ENCODE measurements at regions not wholly inside any gene's neighbourhood (a gene's known extent, or its start where the extent isn't known, plus 50 kb on each side); places are given as distances from the start of the nearest gene placed in this dataset.

DNA sequence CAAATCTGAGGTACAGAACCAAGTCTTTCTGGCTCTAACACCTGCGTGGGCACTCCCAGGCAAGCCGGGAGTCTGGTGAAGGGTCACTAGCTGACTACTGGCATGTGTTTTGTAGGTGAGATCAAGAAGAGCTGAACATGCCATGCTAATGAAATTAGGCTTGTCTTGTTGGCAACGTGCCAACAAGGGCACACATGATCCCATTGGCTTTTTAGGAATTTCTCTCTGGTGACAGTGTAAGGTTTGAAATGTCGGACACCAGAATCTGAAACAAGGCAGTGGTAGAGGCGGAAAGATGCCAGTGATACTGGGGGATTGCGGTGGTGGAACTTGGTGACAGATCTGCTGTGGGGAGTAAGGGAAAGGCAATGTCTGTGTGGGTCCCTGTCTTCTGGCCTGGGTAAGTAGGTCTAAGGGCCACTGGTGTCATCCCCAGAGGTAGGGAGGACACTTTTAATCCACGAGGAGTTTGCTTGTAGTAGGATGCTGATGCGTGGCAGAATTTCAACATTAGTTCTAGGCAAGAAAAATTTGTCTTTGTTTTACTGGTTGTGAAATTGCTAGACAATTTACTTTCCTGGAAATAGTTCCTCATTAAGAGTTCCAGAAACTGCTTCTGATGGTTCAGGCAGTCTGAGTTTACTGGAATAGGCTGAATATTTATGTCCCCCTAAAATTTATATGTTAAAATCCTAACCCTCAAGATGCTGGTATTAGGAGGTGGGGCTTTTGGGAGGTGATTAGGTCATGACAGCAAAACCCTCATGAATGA is 52.6 kb upstream of the ACMSD start:
- no peak overlapping the region for H3K27ac ChIP-seq
- intact Hi-C loops (cut with DNase I): no loop called here
- no peaks in the 10 kb centered on the region for H3K9me3 ChIP-seq
- 69 to 79% methylated on average over 8 of the region's 8 CpGs for WGBS, 2 donors
- no peak for TF ChIP-seq POLR2A (IDR thresholded peaks at IDR 0.05)
- TF ChIP-seq, protein P1, sequence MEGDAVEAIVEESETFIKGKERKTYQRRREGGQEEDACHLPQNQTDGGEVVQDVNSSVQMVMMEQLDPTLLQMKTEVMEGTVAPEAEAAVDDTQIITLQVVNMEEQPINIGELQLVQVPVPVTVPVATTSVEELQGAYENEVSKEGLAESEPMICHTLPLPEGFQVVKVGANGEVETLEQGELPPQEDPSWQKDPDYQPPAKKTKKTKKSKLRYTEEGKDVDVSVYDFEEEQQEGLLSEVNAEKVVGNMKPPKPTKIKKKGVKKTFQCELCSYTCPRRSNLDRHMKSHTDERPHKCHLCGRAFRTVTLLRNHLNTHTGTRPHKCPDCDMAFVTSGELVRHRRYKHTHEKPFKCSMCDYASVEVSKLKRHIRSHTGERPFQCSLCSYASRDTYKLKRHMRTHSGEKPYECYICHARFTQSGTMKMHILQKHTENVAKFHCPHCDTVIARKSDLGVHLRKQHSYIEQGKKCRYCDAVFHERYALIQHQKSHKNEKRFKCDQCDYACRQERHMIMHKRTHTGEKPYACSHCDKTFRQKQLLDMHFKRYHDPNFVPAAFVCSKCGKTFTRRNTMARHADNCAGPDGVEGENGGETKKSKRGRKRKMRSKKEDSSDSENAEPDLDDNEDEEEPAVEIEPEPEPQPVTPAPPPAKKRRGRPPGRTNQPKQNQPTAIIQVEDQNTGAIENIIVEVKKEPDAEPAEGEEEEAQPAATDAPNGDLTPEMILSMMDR (IDR thresholded peaks at IDR 0.05): no peak
- no peak overlapping the region for H3K4me3 ChIP-seq
- no peaks in the 10 kb centered on the region for H3K36me3 ChIP-seq (replicated peaks in 1 of 2; ENCODE audit: insufficient read depth in 1 of 2, low read depth in 2 of 2)
- H3K27me3 ChIP-seq: no peaks in the 10 kb centered on the region
- H3K4me1 ChIP-seq: no peaks in the 10 kb centered on the region
- ATAC-seq (no peak), DNase-seq (no peak)

DNA sequence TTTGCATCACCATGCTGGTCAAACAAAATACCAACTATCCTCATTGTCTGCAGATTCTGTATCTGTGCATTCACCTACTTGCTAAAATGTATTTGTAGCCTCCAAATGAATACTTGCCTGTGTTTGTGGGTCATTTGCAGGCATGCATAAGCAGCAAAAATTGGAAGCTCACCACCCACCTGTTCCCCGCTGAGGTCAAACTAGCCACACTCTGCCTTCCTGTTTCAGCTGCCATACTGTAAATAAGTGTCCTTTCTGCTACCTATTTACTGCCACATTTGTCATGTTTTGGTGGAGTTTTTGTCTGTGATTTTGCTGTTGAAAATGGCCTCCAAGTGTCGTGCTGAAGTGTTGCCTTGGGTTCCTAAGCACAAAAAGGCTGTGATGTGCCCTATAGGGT is 50.0 kb upstream of the ACMSD start:
- Histone ChIP-seq H3K27ac (no peak overlapping the region), H3K4me3 (no peak overlapping the region), H3K36me3 (replicated peaks in 1 of 2; ENCODE audit: insufficient read depth in 1 of 2, low read depth in 2 of 2) (no peaks in the 10 kb centered on the region), H3K9me3 (no peaks in the 10 kb centered on the region), H3K27me3 (no peaks in the 10 kb centered on the region), H3K4me1 (no peaks in the 10 kb centered on the region)
- DNase-seq (no peak), ATAC-seq (no peak)
- WGBS, 2 donors: 88 to 91% methylated on average over 2 of the region's 2 CpGs
- TF ChIP-seq, protein P1 (IDR thresholded peaks at IDR 0.05): no peak
- TF ChIP-seq POLR2A (IDR thresholded peaks at IDR 0.05): no peak
- intact Hi-C loops (cut with DNase I): no loop called here
